ENCODE measurements at regions not wholly inside any gene's neighbourhood (a gene's known extent, or its start where the extent isn't known, plus 50 kb on each side); places are given as distances from the start of the nearest gene placed in this dataset.

DNA sequence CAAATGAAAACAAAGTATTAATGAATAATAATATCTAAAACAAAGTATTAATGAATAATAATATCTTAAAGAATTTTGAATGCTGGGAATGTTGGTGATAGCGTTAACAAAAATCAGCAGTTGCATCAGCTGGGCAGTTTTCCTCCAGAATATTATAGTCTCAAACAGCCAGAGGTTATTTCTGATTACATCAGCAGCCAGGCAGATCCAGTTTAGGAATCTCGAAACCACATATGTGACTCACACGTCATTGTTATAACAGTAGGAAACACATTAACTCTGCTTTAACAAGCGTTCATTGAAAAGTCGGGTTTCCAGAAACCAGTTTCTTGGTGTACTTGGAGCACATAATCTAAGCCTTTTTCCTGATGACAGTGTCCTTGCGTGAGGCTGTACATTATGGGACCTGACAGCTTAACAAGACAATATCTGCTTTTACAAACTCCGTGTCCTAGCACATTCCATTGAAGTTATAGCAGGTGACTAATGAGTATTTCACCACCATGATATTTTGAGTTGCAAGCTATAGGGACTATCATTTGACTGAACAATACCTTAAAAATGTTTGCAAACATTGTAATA lies 559.5 kb upstream of the KLF4 start:
- no peak for TF ChIP-seq EP300 (IDR thresholded peaks at IDR 0.05; ENCODE audit: low read depth)
- peak in 1 of 3 donors; percentile 13 for TF ChIP-seq POLR2AphosphoS5 (IDR thresholded peaks at IDR 0.05)
- no peak for TF ChIP-seq CTCF (IDR thresholded peaks at IDR 0.05)

Data from transverse colon (tissue), 4 donors.